ENCODE measurements at regions not wholly inside any gene's neighbourhood (a gene's known extent, or its start where the extent isn't known, plus 50 kb on each side); places are given as distances from the start of the nearest gene placed in this dataset.
"Not testable (repeated sequence)": the region's sequence is repeated elsewhere in the genome, so short reads cannot be mapped to it uniquely, and the experiment has no call there.

DNA sequence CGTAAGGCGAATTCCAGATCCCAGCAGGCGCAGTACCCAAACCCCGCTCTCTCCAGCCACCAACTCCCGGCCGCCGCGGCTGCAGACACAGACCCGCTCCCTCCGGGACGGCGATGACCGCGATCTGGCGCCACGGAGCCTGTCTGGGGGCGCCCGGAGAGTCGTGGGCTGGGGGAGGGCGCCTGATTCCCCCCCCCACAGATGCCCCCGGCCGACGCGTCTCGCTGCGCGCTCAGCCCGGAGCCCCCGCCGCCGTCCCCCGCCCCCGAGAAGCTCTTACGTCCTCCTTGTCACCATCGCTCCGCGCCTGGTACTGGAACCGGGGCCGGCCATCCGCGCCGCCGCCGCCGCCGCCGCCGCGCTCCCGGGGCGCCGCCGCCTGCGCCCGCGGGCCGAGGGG is 173.6 kb downstream of the ATP6V0E2 start:
- not testable (repeated sequence) for FAIRE-seq

DNA sequence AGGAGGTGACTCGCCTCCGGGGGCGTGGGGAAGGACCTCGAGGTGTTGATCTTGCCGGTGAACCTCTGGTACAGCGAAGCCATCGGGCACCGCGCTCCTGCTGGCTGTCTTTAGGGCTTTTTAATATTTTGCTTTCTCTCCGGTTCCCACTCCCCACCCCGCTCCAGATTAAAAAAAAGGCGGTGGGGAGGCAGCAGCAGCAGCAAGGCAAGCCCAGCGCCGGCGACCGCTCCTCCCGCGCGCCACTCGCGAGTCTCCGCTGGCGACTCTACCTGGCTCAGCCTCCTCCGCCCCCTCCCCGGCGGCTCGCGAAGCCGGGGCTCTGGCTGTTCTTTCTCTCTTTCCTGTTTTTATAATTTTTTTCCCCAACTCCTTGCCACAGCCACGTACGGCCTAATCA is 174.0 kb downstream of the ATP6V0E2 start:
- not testable (repeated sequence) for FAIRE-seq

DNA sequence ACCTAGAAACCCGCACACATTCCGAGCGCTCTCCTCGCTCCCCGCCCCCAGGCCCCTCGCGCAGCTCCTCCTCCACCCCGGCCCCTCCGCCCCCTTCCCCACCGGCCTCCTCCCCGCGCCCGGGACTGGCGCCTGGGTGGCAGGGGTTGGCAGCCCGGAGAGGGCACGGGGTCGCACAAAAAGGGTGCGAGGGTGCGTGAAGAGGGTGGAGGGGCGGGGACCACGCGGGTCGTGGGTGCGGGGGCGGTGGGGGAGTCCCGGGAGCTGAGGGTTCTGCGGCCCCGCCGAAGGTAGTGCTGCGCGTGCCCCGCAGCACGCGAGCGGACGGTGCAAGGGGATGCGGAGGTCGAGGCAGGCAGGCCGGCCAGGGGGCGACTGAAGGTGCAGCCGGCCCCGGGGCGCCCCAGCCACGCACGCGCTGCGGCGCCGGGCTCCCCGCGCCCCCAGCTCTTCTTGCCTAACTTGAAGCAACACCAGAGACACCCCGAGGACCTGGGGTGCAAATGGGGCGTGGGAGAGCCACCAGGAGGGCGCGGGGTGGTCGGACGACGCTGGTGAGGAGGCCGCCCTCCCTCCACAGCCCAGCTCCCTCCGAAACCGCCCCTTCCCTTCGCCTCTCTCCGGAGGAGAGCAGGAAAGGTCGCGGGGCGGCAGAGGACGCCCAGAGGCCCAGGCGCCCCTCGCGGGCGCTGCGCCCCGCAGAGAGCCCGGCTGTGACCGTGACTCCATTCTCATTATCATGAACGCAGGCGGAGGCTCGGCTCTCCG is 174.7 kb downstream of the ATP6V0E2 start:
- FAIRE-seq = not testable (repeated sequence)

DNA sequence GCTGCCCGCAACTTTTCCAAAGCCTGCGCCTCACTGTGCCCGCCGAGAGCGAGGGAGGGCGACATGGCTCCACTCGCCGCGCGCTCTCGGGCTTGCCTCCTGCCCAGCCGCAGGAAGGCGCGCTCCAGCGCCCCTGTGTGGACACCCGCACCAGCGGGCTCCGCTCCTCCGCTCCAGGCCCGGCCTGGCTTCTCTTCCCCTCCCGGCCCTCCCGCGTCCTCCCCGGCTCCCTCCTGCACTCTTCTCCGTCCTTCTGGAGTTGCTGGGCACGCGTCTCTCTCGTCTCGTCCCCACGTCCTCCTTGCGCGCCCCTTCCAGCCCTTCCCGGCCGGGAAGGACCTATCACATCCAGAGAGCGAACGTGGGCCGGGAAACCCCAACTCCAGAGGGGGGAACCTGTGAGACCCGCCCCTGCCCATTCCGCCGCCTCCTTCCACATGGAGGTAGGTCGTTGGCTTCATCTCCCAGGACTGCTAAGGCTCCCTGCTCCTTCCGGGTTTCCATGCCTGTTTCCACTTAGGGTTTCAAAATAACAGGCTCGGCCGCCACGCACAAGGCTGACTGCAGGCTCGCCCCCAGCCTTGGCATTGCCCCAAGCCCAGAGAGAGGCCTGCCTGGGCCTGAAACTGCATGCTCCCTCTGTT is 175.4 kb downstream of the ATP6V0E2 start:
- not testable (repeated sequence) for FAIRE-seq

DNA sequence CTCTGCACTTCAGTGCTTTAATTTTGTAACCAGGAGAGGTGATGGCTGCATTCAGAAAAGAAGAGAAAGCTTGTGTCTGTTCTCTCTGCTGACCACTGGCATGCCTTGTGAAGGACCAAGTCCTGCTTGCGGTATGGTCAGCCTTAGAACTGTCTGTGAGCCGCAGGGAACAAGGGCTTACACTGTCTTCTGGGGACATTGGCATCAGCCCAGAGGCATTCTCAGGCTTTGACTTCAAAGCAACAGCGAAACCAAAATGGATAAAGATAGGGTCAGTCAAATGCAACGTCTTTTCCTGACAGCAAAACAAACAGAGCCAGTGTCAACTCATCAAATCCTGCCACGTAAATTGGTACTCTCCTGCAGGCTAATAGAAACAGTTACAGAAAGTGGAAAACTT is 179.6 kb downstream of the ATP6V0E2 start:
- not testable (repeated sequence) for FAIRE-seq

DNA sequence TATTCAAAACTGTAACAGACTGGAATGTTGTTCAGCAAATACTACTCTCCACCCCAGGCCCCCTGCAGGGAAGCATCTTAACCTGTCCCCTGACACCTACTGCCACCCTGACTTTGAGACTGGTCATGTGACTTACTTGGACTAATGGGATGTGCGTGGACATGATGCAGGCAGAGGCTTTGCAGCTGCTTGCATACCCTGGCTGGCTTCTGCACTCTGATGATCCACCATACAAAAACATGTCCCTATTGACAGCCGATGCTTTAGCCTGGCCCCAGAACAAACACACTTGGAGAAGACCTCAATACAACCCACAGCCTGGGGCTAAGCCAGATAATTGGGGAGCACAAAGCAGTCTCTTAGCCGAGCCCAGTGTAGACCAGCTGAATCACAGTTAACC is 180.5 kb downstream of the ATP6V0E2 start:
- FAIRE-seq = not testable (repeated sequence)

DNA sequence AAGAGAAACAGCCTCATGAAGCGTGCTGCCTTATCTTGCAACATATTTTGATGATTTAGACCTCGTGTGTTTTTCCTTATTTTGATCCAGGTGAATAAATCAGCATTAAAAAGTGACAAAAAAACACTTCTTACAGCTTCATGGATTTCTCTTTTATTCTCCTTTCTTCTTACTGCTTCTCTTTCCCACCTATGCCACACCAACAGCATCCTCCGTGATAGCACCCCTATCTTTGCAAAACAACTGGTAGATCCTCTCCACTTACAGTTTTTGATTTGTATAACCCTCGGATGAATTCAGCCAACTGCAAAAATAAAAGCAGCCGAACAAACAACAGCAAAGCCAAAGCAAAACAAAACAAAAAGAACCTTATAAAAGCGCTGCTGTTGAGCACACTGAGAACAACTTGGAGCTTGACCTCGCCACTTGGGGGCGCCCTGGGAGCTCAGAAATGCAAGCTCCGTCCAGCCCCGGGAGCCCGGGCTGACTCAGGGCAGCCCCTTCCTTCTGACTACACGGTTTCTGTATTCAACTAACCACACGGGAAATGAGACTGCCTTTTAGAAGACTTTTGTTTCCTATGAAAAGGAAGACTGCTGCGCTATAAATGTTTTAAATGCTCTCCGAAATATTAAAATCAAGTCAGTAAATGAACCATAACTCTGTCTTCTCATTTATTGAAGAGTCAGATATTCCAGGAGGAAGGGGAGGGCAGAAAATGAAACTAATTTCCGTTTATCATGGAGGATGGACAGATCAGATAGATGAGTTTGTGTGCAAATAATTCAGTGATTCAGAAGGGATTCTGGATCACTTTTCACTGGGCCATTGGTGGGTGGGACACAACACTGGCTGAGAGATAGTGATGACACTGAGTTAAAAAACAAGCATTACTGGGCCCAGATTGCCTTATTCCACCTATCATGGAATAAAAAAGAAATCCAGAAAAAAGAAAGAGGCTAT is 186.8 kb downstream of the ATP6V0E2 start:
- peak; percentile 96 for FAIRE-seq

DNA sequence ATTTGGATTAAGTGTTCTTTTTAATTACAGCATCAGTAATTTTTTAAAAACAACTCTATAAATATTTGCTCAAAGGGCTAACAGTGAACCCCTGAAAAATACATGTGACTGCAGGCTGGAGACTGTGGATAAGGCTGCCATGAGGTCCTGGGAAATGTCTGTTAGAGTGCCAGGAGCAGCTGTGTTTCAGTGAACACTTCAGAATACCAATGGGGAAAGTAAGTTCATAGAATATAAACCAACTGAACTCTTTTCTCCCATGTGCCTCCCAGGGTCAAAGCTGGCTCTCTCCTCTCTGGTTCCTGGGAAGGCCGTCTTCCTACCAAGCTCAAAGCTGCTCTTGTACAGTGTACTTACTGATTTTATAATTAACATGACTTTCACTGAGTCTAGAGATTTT is 189.4 kb downstream of the ATP6V0E2 start:
- FAIRE-seq = not testable (repeated sequence)

DNA sequence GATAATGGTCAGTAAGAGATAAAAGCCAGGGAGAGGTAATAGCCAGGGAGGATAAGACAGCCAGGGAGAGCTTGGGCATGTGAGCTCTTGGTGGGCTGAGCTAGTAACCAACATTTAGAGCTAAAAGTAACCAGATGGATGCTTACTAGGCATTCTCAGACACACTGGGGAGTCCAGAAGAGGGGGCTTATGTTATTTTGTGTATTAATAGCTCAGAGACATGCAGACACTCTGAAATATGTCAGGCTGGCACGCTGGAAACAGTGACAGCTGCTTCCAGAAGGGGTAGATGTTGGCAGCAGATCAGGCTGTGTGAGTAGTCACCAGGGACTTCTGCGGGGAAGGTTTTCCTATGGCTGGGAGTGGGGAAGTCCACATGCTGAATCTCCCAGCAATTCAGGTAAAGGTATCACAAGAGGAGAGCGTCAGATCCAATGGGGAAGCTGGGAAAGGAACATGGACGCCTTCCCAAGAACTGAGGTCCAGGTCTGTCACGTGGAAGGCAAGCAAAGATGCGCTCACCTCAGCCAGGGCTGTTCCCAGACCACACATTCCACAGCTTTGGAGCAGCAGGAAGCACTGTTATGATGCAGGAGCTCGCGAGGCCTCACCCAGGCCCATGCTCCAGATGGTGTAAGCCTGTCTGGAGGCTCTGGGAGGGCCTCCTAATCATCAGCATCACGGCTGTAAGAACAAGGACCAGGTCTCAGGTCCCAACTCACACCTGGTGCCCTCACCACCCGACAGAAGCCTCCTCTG is 196.0 kb downstream of the ATP6V0E2 start:
- FAIRE-seq = not testable (repeated sequence)

DNA sequence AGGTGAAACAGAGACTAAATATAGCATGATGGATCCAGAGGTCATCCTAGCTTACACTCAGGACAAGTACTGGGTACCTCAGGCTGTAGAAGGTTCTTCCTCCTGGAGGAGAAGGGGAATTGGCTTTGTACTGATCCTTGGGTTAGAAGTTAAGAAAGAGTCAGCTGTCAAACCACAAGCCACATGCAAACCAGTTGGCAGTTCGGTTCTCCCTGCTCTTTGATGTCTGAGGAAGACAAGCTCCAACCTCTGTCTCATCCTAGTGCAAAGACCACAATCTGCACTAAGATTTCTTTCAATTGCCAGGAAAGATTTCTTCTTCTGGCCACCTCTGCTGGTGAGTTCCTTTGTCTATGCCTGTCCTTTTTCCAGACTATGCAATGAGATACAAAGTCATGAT is 203.8 kb downstream of the ATP6V0E2 start:
- not testable (repeated sequence) for FAIRE-seq

DNA sequence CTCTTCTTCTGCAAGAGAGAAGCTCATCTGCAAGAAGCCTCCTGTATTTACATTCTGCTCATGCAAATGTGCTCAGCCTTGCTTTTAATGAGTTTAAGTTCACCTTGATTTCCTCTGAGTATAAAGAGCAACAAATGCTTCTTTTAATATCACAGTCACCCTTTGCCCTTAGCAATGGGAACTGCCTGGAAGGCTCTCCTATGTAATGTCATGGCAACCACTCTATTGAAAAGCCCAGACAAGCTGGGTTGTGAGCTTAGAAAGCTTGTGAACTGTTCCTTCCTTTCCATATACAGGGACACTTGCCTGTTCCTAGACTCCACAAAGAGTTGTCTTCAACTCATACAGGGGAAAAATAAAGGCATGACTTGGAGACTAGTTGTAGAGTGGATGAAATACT is 208.1 kb downstream of the ATP6V0E2 start:
- not testable (repeated sequence) for FAIRE-seq

DNA sequence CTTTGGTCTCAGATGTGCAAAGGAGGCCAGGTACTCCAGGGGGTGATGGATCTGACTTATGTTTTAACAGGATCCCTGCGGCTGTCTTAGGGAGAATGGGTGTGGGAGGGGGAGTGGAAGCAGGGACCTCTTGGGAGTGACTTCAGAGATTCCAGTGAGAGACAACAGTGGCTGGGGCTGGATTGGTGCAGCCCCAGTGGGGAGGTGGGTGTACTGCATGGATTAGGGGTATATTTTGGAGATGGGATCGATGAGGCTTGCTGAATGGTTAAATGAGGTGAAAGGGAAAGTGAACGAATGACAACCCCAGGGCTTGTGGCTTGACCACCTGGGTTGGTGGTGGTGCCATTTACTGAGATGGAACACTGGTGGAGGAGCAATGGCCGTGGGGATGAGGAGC is 211.0 kb downstream of the ATP6V0E2 start:
- FAIRE-seq = not testable (repeated sequence)

DNA sequence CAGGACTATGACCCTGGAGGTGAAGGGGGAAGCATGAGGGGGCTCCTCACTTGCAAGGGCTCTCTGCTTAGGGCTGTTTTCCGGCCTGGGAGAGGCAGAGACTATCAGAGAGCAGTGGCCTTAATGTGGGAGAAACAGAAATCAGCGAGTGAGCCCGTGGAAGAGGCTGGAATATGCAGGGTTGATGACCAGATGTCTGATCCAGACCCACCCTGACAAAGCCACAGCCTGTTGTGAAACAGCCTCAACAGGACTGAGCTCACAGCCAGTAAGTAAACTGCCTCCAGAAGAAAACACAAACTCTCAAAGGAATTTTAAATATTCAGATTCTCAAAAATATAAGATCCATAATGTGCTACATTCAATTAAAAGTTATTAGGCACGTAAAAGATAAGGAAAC is 213.7 kb downstream of the ATP6V0E2 start:
- not testable (repeated sequence) for FAIRE-seq

DNA sequence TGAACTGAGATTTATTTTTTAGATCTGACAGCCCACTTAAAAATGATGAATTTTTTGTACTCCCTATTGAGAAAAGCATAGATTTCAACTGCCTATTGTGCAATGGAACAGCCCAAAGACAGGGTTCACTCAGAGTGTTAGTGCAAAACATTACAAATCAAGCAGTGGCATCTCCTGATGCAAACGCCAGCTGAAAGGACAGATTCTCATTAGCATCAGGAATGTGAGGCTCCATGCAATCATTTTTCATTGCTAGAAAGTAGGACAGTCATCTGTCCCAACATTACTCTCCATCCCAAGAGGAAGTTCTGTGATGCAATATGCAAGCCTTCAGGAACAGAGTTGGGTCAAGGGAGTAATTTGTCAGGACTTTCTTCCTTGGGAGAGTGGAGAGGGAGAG is 215.4 kb downstream of the ATP6V0E2 start:
- FAIRE-seq = not testable (repeated sequence)

DNA sequence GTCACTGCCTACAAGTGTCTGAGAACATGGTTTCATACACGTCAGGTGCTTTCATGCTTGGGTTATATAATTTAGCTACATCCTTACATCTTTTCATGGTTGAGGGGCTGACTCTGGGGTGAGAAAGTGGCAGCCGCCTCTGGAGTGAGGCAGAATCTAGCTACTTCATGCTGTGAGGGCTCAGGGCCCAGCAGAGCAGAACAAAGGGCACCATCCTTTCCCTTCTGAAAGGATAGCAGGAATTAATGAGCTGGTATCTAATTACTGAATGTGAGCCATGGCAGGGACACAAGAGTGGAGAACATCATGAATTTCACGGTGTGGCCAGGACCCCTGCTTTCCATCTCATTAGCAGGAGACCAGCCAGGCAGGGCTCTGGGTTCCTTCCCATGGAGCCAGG is 217.0 kb downstream of the ATP6V0E2 start:
- not testable (repeated sequence) for FAIRE-seq

DNA sequence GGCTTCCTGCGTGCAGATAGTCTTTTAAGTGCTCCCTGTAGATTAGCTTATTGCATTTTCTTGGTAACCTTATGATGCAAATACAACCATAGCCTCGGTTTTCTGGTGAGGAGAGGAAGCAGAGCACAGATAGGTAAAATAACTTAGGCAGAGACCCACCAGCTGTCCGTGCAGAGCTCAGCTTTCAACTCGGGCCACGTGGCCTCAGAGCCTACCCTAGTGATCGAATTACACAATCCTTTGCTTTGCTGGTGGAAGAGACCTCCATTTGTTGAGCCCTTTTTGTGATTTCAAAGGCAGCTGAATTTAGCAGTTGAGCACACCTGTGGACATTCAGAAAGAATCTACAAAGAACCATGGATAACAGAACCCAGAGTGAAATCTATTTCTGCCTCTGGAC is 220.1 kb downstream of the ATP6V0E2 start:
- not testable (repeated sequence) for FAIRE-seq

DNA sequence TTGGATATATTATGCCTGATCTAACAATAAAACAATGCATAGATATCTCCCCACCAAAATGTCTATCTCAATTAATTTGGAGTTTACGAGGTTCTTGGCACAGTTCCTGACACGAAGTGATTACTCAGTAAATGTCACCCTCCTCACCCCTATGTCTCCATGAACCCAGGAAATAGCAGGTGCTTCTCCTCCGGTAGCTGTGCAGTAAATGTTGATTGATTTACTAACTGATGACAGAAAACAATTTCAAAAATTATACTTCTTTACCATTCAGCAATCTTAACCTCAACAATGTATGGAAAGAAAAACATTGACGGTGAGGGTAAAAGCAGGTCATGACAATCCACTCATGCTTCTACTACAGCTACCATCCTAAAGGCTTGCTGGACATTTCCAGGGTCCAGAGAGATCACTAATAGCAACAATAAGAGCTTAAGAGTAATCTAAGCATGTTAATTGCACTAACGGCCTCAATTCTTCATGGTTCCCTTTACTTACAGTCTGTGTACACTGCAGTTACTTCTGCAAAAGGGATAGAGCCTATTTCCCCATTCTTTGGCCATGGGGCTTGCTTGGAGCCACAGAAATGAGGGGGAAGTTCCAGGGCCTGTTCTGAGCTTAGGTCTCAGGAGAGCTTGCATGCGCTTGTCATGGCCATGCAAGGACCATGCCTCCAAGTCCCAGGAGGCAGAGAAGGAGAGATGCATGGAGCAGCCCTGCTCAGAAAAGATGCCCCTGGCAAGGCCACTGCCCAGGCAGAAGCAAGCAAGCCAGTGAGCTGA is 222.6 kb downstream of the ATP6V0E2 start:
- peak; percentile 38 for FAIRE-seq

DNA sequence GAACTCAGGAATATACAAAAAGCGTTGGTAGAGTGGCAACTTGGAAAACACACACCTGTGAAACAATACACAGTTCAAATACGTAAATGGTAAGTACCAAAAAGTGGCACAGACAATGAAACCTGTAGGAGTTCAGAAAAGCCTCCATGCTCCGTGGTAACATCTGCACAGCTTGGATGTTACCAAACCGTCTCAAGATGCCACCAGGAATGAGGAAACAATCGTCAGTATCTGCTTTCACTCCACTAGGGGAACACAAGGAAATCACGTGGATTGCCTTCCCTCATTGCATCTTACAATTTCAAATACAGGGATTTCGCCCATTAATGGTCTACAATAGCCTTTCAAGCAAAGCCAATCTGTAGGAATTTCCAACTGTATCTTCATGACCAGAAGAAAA is 224.6 kb upstream of the LRRC61 start:
- not testable (repeated sequence) for FAIRE-seq

DNA sequence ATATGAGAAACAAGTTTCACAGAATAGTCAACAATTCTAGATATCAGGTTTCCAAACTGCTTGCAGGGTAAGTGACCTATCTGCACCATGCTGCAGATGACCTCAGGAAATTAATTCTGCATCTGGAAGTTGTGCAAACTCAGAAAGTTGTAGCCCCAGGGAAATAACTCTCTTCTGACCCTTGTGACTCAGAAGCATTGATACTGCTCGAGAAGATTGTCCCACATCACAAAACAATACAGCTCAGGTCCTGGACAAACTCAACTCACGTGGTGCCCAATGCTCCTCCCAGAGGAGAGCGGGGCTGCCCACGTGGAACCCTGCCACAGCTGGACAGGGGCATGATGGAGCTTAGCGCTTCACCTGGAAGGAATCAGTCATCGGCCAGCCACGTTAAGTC is 221.9 kb upstream of the LRRC61 start:
- not testable (repeated sequence) for FAIRE-seq

DNA sequence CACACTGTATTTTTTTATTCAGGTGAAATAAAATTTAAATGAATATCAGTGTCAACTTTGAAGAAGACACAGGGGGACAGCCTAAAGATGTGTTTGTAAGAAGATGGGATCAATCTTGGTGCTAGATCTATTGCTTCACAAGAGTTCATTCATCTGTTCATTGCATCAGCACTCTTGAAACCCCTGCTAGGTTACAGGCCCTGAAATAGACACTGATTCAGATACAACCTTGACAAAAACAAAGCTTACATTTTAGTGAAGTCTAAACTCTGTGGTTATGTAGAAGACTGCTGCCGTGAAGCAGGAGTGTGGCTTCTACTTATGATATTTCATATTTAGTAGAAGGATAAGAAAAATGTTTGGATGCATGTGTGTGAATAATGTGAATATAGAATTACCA is 215.9 kb upstream of the LRRC61 start:
- FAIRE-seq = peak; percentile 24

DNA sequence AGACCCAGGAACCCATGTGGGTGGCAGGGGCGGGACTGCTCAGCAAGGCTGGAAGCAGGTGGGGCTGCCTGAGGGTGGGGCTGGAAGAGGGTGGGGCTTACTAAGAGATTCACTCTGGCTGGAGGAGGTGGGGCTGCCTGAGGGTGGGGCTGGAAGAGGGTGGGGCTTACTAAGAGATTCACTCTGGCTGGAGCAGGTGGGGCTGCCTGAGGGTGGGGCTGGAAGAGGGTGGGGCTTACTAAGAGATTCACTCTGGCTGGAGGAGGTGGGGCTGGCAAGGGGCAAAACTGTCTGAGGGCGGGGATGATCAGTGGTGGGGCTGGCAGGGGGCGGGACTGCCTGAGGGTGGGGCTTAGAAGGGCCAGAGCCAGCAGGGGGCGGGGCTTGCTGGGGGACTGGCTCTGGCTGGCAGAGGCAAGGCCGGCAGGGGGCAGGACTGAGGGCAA is 212.8 kb upstream of the LRRC61 start:
- not testable (repeated sequence) for FAIRE-seq
